ENCODE measurements at regions not wholly inside any gene's neighbourhood (a gene's known extent, or its start where the extent isn't known, plus 50 kb on each side); places are given as distances from the start of the nearest gene placed in this dataset.
A peak's percentile ranks its signal among the peaks of the same experiment; 100 is the strongest.

DNA sequence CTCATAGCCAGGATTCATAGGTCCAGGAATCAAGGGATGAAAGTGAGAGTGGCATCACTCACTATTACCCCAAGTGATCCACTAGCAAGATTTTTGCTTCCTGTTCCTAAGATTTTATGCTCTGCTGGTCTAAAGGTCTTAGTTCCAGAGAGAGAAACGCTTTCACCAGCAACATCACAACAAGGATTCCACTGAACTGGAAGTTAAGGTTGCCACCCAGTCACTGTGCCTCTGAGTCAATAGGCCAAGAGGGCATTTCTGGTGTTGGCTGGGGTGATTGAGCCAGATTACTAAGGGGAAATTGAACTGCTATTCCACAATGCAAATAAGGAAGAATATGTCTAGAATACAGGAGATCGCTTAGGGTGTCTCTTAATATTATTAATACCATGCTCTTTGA is 142.5 kb upstream of the ARID2 start:
- DNase-seq (ENCODE audit: low read depth) = no peak

DNA sequence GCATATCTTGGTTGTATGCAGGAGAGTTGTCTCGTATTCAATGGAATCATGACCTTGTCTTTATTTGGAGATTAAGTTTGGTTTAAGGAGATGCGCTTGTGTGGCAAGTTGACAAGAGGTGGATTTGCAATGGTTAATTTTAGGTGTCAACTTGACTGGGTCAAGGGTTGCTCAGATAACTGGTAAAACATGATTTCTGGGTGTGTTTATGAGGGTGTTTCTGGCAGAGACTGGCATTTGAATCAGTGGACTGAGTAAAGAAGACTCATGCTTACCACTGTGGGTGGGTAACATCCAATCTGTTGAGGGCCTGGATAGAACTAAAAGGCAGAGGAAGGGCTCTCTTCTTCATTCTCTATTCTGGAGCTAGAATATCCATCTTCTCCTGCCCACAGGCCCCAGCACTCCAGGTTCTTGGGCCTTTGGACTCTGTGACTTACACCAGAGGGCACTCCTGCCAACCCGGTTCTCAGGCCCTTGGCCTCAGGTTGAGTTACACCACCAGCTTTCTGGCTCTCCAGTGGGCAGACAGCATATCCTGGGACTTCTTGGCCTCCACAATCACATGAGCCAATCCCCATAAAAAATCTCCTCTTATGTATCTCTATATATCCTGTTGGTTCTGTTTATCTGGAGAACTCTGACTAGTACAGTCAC is 141.5 kb upstream of the ARID2 start:
- DNase-seq (ENCODE audit: low read depth) = no peak

DNA sequence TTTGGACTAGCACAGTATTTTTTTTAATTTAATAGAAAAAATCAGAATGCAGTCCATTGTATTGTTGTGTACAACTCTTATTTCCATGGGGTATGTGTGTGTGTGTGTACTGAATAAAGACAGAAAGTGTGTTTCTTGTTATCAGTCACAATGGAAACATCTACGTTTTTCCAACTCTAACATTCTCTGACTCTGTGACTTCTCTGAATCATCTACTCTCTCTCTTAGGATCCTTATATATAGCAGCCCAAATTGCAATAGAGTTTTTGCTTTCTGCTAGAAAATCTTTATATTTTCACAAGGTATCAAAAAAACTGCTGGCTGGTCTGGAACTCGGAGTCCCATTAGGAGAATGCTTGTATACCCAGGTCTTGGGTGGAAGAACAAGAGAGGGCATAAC is 138.9 kb upstream of the ARID2 start:
- no peak for DNase-seq (ENCODE audit: low read depth)

DNA sequence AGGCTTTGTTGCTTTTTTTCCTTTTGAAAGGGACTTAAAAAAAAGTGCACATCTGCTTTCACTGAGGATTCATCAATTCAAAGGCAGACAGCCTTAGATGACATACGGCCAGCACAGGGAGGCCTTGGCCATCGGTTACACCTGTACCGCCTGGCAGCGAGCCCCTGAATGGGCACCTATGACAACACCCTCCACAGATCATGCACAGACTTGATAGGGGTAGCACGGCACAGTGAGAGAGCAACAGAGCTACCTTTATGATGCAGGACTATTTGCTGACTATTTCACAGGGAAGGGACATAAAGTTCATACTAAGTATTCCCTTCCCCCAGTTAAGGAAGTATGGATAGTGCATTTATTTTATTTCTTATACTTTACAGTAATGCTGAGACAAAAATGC is 137.9 kb upstream of the ARID2 start:
- DNase-seq (ENCODE audit: low read depth) = no peak

DNA sequence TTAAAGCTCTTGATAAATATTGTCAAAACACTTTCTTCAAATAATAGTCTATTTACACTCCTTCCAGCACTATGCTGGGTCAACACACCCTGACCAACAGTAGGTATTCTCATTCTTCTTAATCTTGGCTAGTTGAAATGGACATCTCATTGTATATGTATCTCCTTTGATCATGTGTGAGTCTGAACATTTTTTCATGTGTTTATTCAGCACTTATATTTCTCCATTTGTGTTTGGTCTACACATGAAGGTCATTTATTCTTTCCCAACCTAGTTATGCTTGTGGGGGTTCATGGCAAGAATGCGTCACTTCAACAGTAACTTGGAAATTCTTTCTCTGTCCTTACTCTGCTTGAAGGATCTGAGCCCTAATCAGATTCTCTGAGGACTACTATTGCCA is 133.1 kb upstream of the ARID2 start:
- DNase-seq (ENCODE audit: low read depth) = no peak

DNA sequence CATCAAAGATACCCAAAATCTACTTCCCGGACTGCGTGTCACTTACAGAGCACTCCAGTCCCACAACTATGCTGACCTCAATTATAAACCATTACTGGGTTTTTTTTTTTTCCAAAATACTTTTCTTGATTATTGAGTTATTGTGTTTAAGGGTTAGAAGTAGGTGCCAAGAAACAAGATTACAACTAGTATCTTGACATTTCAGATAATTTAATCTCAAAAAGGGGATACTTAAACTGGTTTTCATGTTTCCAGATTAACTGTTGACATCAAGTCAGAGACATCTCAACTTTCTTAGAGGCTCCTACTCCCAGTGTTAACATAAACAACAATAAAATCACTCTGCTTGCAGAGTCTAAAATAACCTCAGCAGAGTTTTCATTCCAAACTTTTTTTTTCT is 131.2 kb upstream of the ARID2 start:
- DNase-seq (ENCODE audit: low read depth) = no peak

DNA sequence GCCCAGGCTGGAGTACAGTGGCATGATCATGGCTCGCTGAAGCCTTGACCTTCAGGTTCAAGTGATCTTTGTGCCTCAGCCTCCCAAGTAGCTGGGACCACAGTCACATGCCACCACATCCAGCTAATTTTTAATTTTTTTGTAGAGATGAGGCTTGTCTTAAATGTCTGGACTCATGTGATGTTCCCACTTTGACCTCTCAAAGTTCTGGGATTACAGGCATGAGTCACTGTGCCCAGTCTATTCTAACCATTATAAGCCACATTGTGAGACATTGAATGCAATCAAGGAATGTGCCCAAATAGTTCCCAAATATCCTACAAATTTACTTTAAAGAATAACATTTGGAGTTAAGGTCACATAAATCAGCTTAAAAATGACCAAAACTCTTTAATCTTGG is 130.7 kb upstream of the ARID2 start:
- no peak for DNase-seq (ENCODE audit: low read depth)

DNA sequence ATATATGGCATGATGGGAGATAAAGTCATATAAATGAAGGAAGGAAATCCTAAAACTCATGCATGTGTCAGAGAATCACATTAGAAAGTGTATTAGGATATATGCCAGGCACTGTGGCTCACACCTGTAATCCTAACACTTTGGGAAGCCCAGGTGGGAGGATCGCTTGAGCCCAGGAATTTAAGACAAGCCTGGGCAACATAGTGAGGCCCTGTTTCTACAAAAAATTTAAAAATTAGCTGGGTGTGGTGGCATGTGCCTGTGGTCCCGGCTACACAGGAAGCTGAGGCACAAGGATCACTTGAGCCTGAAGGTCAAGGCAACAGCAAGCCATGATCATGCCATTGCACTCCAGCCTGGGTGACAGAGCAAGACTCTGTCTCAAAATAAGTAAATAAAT is 130.3 kb upstream of the ARID2 start:
- no peak for DNase-seq (ENCODE audit: low read depth)

DNA sequence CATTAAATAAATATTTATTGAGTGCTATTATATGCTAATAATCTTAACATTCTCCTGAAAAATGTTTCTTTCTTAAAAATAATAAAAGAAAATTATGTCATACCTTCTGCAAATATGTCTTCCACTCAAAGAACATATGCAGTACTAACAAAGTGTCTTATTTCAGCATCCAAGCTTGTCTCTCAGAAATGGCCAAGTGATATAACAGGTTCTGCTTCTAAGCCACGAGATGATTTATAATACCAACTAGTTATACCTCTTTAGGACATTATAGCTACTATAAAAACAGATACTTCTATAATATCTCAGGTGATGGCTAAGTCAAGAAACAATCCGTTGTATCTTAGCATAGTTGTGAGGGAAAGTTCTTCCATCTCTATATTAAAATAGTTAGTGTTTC is 128.1 kb upstream of the ARID2 start:
- no peak for DNase-seq (ENCODE audit: low read depth)

DNA sequence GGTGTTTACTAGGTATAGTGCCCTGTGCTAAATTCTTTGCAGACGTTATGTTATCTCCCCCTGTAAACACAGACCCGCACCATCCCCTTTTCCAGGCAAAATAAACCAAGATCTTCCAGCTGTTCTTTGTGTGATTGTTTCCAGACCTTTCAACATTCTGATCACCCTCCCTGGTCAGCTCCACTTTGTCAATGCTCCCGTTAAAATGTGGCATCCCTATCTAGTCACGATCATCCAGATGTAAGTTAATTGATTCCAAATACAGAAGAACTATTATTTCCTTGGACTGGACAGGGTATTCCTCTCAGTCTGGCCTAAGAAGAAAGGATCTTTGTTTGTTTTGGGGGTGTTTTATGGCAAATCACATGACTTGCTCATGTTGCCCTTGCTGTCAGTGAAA is 127.6 kb upstream of the ARID2 start:
- no peak for DNase-seq (ENCODE audit: low read depth)

DNA sequence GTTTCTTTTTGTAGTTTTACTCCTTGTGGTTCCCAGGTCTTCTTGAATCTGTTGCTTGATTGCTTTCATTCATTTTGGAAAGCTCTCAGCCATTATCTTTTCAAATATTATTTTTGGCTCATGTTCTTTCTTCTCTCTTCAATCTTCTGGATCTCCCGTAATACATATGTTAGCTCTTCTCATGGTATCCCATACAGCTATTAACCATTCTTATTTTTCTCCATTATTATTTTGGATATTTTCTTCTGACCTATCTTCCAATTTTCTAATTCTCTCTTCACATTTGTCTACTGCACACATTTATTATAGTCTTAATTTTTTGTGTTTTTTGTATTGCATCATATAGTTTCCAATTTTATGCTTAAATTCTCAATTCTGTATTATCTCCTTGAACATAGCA is 123.9 kb upstream of the ARID2 start:
- DNase-seq (ENCODE audit: low read depth) = no peak

DNA sequence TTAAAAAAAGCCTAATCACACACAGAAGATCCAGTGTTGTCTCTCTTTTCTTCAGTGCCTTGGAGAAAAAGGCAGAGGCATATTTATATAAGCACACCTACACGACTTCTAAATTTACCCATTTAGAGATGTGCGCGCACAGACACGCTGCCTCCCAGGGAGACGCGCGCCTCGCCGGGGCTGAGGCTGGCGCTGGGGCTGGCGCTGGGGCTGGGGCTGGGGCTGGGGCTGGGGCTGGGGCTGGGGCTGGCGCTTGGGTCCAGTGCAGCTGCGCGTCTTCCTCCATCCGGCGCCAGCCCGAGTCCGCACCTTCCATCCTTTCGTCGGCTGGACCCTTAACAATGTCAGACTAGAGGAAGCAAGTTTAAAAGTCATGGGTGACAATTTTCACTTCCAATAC is 118.4 kb upstream of the ARID2 start:
- no peak for DNase-seq (ENCODE audit: low read depth)

DNA sequence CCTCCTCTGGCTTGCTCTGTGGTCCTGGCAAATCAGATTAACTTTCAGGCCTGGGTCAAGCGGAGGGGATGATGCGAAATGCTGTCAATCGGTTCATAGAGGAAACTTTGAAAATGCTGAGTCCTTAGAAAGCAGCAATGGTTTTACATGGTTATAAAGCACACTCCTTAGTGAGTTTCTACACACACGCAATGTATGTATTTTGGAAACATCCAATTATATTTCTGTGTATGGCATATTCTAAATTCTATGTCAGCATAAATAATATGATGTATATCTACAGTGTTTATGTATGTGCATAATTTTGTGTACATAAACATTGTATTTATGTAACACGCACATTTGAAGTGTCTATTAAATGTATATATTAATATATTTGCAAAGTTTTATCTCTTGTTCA is 118.0 kb upstream of the ARID2 start:
- DNase-seq (ENCODE audit: low read depth) = no peak

DNA sequence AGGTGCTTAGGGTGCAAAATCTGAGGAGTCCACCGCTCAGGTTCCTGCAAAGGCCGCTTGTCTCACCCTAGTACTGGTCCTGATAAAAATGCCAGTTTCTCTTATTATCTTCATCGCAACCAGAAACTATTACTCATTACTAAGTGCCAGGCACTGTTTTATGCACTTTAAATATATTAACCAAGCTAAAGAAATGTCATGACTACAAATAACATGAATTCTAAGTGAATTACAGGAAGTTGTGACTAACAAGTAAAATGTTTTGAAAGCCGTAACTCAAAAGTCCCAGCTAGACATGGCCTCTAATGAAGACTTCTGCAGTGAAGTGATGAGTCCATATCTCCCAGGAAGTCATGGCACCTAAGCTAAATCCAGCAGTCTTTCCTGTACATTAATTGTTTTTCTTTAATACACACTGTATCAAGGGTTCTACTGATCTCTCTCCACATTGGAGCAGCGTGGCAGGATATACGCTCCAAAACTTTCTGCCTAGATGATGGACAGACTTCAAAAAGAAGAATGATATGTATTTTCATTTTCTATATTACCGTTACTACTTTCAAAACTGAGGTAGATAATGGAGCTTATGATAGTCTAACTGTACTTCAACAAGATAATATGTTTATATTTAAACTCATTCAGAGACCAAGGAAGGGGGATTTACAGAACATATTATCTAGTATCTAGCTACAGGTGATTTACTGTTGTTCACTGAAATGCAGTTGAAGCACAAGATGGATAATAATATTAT is 117.3 kb upstream of the ARID2 start:
- peak; percentile 45 for DNase-seq (ENCODE audit: low read depth)

DNA sequence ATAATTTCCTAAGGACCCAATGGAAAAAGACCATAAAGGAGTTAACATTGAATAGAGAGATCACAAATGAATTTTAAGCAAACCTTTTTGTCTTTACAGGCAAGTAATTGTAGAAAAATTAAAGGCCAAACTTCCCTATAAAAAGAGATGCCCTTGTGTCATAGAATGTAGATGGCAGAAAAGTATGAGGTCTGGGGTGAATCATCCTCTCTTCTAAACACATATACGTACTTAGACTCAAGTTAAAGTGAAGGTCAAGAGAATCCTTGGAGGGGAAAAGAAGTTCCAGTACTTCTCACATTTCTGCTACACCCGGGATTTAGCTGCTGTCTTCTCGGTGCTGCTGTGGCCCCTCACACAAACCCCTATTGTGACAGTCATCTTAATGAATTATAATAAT is 116.2 kb upstream of the ARID2 start:
- DNase-seq (ENCODE audit: low read depth) = no peak

DNA sequence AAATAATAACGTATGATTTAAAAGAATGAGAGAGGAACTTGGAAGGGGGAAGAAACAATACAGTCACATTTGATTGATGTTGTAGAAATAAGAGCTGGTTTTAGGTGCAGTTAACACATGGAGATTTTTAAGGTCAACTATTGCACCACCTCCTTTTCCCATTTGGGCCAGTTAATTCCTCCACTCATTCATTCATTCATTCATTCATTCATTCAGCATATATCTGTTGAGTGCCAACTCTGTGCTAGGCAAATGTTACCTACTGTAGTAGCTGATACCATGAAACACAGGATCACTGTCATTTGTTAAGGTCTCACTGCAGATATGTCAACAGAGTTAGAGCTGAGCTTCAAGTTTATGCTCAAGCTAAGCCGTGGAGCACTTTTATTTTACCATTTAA is 115.7 kb upstream of the ARID2 start:
- no peak for DNase-seq (ENCODE audit: low read depth)

DNA sequence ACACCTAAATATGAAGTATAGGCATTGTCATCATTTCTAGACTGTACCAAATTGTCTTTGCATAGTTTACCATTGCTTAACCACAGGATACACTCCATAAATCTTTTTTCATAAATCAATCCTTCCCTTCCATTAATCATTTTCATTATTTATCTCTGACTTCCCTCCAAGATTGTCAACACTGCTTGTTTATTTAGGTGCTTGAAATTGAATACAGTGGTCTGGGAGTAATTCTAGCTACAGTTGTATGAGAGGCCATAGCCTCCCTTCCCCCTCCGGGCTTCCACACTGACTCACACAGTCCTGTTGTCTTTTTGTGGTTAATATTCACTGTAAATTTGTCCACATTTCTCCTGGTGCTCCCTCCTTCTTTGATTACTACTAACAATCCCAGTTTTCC is 114.2 kb upstream of the ARID2 start:
- DNase-seq (ENCODE audit: low read depth) = peak; percentile 53

DNA sequence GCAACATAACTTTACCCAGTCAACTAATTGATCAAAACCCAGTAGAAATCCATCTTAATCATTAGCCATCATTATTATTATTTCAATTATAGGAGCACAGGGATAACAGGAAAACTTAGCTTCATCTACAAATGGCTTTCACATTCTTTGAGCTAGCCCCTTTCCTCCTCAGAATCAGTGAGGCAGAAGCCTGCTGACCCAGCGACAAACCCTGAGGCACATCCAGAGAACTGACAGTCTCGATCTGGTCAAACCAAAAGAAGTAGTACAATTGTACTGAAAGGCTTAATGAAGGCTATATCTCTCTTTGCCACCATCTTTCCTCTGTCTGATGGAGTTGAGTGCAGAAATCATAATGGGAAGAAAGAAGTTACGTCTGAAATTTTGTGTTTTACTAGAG is 109.8 kb upstream of the ARID2 start:
- no peak for DNase-seq (ENCODE audit: low read depth)

DNA sequence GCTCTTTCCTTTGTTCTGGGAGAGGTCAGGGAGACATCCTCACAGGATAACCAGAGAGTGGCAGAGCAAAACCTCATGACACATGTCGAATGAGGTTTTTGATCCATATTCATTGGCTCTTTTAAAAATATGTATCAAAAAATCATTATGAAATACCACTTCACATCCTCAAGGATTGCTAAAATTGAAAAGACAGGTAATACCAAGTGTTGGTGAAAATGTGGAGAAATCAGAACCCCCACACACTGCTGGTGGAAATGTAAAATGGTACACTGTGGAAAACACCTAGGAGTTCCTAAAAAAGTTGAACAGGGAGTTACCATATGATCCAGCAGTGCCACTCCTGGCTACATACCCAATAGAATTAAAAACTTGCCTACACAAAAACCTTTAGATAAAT is 107.8 kb upstream of the ARID2 start:
- DNase-seq (ENCODE audit: low read depth) = no peak

DNA sequence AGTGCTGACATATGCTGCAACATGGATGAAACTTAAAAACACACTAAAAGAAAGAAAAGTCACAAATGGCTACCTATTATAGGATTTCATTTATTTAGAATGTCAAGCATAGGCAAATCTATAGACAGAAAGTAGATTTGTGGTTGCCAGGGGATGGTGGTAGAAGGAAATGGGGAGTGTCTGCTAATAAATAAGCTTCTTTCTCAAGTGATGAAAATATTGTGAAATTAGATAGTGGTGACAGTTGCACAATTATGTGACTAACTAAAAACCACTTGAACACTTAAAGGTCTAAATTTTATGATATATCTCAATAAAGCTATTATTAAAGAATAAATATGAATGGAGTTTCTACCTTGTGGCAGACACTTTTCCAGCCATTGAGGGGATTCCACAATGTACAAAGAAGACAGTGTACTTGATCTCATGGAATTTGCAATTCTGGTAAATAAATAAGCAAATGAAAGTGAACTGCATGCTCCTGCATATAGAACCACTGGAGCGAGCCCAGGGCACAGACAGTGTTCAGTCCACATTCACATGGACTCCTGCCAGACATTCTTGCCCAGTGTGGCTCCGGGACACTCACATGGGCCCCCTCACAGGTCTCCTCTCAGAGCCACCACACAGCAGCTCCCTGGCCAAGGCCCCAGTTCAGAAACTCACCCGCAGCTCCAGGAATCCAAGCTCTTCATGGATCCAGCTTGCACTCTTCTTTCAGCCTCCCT is 107.1 kb upstream of the ARID2 start:
- peak; percentile 8 for DNase-seq (ENCODE audit: low read depth)

DNA sequence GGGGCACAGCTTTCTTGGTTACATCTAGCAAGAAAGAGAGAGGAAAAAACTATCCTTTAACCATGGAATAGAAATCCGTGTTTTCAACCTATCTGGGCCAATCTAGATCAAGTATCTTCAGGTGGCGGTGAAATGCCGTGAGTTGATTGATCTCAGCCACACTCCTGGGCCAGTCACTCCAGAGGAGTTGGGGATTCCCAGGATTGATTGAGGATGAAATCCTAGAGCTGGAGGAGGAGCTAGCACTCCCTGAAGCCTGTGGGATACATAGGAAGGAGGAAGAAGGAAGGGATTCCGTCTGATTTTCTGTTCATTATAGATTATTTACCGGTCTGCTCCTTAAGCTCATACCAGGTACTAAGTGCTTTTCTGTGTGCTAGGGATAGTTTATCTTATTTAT is 106.3 kb upstream of the ARID2 start:
- no peak for DNase-seq (ENCODE audit: low read depth)

DNA sequence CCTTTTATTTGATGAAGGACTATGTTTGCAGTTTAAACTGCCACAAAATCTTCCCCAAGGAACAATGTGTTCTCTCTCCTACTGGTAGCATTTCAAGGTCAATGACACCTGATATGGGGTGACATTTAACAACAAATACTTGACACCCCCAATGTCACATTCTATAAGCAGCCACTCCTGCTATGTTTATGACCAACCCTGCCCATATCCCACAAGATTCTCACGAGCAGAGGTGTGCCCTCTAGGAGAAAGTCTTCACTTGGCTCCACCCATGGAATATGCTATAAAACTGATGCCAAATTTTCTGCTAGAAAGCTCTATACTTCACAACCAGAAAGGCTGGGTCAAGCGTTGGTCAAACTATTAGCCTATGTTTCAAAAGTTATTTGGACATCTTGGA is 105.6 kb upstream of the ARID2 start:
- DNase-seq (ENCODE audit: low read depth) = no peak

DNA sequence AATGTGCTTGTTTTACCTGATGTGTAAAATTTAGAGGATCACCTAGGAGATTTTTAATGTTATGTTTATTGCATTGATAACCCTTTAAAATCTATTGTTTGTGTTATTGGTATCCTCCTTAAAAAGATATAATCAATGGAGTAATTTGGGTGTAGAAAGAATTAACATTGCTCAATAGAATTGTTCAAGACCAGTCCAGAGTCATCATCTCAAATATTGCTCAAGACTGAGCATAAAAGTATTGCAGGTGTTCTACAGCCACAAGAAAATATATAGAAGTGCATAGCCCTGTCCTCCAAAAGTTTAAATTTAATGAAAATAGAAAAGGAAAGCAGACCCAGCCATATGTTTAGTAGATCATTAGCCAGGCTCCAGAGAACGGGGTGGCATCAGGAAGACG is 102.5 kb upstream of the ARID2 start:
- DNase-seq (ENCODE audit: low read depth) = no peak
